Erythroblast (primary cell): ENCODE measurements at regions not wholly inside any gene's neighbourhood (a gene's known extent, or its start where the extent isn't known, plus 50 kb on each side); places are given as distances from the start of the nearest gene placed in this dataset.

Experiments
- GATA1 ChIP-seq: IDR thresholded peaks from 2 replicates; pipeline ENCODE4 v1.6.1; 2011; ENCODE audit warnings: low read depth, mild to moderate bottlenecking, control low read depth, low read length, moderate library complexity
- POLR2A ChIP-seq: IDR thresholded peaks from 2 replicates; pipeline ENCODE4 v1.6.1; 2011; ENCODE audit warnings: mild to moderate bottlenecking, low read length

DNA sequence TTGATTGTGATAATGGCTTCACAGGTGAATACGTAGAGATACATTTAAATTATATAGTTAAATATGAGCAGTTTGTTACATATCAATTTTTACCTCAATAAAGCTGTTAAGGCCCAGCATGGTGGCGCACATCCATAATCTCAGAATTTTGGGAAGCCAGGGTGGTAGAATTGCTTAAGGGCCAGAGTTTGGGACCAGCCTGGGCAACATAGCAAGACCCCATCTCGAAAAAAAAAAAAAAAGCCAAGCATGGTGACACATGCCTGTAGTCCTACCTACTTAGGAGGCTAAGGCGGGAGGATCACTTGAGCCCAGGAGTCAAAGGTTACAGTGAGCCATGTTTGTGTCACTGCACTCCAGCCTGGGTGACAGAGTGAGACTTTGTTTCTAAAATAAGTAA, 138.7 kb upstream of the TMEM161B start:
- no peak for TF ChIP-seq POLR2A
- TF ChIP-seq GATA1 = no peak
